Type B pancreatic cell (in vitro differentiated cells): ENCODE measurements at regions not wholly inside any gene's neighbourhood (a gene's known extent, or its start where the extent isn't known, plus 50 kb on each side); places are given as distances from the start of the nearest gene placed in this dataset.

Experiments
- DNase-seq: peaks from one replicate; pipeline ENCODE4 v3.0.0; 2021; ENCODE audit warnings: mixed read lengths; ENCODE audit not compliant: unreplicated experiment; ENCODE audit errors: extremely low spot score
- H3K27ac Mint-ChIP-seq: 2 replicates; pipeline ENCODE4 v1.8.0; 2021; ENCODE audit warnings: mild to moderate bottlenecking, mixed read lengths
- H3K27me3 Mint-ChIP-seq: 2 replicates; pipeline ENCODE4 v1.8.0; 2021; ENCODE audit warnings: mixed read lengths
- H3K36me3 Mint-ChIP-seq: 2 replicates; pipeline ENCODE4 v1.8.0; 2021; ENCODE audit warnings: mixed read lengths
- H3K4me1 Mint-ChIP-seq: one replicate; pipeline ENCODE4 v1.8.0; 2021; ENCODE audit warnings: mixed read lengths; ENCODE audit not compliant: unreplicated experiment
- H3K4me3 Mint-ChIP-seq: 2 replicates; pipeline ENCODE4 v1.8.0; 2021; ENCODE audit warnings: mild to moderate bottlenecking, mixed read lengths
- H3K9me3 Mint-ChIP-seq: 2 replicates; pipeline ENCODE4 v1.8.0; 2021; ENCODE audit warnings: mixed read lengths
- CTCF ChIP-seq: fragments of 200-600 bp; sonication (generic); conservative IDR thresholded peaks from 2 replicates; pipeline ENCODE4 v1.5.0; 2021; ENCODE audit warnings: antibody characterized with exemption, mild to moderate bottlenecking

GRCh38 chr17:13107676-13108235 is 89.9 kb upstream of the ELAC2 start:
- H3K27ac Mint-ChIP-seq: no peak overlapping the region
- no peaks in the 10 kb centered on the region for H3K36me3 Mint-ChIP-seq
- no peak overlapping the region for H3K4me3 Mint-ChIP-seq
- DNase-seq: no peak
- TF ChIP-seq CTCF: no peak
- peaks cover 14% of the 10 kb centered on the region for H3K4me1 Mint-ChIP-seq
- H3K27me3 Mint-ChIP-seq: no peaks in the 10 kb centered on the region
- H3K9me3 Mint-ChIP-seq: no peaks in the 10 kb centered on the region

DNA sequence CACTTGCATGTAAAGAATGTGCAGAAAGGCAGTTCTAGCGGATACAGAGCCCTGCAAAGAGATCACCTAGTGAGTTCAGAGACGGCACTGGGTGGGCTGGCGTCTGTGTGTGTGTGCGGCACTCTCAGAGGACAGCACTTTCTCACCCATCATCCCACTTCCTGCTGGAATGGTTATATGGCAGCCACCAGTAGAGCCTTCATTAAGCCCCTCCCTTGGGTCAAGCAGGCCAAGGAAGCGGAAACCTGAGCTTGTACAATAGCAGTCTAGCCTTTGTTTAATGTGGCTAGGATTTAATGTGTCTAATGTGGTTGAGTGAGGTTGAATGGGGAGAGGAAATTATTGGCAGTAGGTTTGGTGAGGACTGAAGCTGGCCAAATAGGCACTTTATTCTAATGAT is 88.3 kb upstream of the ELAC2 start:
- Mint-ChIP-seq H3K4me3 (no peak overlapping the region), H3K27ac (no peak overlapping the region), H3K4me1 (peaks cover 14% of the 10 kb centered on the region), H3K9me3 (no peaks in the 10 kb centered on the region), H3K27me3 (no peaks in the 10 kb centered on the region), H3K36me3 (no peaks in the 10 kb centered on the region)
- no peak for TF ChIP-seq CTCF
- no peak for DNase-seq

DNA sequence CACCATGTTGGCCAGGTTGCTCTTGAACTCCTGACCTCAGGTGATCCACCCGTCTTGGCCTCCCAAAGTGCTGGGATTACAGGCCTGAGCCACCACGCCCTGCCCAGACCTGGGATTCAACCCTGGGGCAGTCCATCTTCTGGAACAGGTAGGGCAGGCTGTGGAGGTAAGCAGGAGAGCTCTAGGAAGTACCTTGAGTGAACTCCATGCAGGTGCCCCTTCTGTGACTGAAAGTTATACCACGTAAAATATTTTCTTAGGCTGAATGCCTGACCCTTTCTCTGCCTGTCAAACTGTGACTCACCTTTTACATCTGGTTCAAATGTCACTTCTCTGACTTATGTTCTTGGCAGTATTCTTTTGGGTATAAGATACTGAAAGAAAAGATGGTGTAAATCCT is 86.7 kb upstream of the ELAC2 start:
- Mint-ChIP-seq H3K9me3 (peaks cover 4% of the 10 kb centered on the region), H3K4me3 (no peak overlapping the region), H3K4me1 (peaks cover 18% of the 10 kb centered on the region), H3K36me3 (no peaks in the 10 kb centered on the region), H3K27me3 (no peaks in the 10 kb centered on the region), H3K27ac (no peak overlapping the region)
- TF ChIP-seq CTCF: no peak
- DNase-seq: no peak

- H3K4me1 Mint-ChIP-seq: peaks cover 18% of the 10 kb centered on the region
- TF ChIP-seq CTCF: no peak
These were observed 84.7 kb upstream of the ELAC2 start for GRCh38 chr17:13102477-13102876.

DNA sequence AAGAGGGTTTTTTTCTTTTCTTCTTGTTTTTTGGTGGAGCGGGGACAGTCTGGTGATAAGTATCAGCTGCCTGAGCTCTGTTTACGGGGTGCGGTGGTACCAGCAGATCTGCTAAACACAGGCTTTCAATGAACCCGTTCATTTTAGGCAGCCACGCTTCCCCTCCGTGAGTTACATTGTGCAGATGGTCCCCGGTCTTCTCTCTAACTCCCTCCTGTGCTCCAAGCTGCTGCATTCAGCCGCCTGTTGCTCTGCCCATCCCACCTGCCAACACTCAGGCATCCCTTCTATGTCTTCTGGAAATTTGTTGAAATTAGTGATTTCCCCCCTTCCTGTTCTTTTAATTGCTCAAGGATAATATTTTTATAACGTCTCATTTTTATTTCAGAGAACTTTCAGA is 82.1 kb upstream of the ELAC2 start:
- DNase-seq: no peak
- no peak for TF ChIP-seq CTCF
- H3K4me1 Mint-ChIP-seq: peaks cover 6% of the 10 kb centered on the region
- H3K36me3 Mint-ChIP-seq: no peaks in the 10 kb centered on the region
- peaks cover 4% of the 10 kb centered on the region for H3K9me3 Mint-ChIP-seq
- no peak overlapping the region for H3K27ac Mint-ChIP-seq
- H3K4me3 Mint-ChIP-seq: no peak overlapping the region
- H3K27me3 Mint-ChIP-seq: no peaks in the 10 kb centered on the region

More at GRCh38 chr17:13102477-13102876, 84.7 kb upstream of the ELAC2 start:
- Mint-ChIP-seq H3K36me3 (no peaks in the 10 kb centered on the region), H3K4me3 (no peak overlapping the region), H3K27ac (no peak overlapping the region), H3K27me3 (no peaks in the 10 kb centered on the region), H3K9me3 (peaks cover 4% of the 10 kb centered on the region)
- no peak for DNase-seq
